Esophagus muscularis mucosa (tissue), 3 donors: ENCODE measurements at regions not wholly inside any gene's neighbourhood (a gene's known extent, or its start where the extent isn't known, plus 50 kb on each side); places are given as distances from the start of the nearest gene placed in this dataset.

Source experiments
- CTCF ChIP-seq, 3 experiments: fragments of 200-600 bp in 2 of 3; fragments of 450-650 bp in 1 of 3; sonication (generic) in 2 of 3; IDR thresholded peaks; one replicate each; pipeline ENCODE4 v1.5.1; 2017 to 2019; ENCODE audit warnings: antibody characterized with exemption in 3 of 3, mild to moderate bottlenecking in 2 of 3, moderate library complexity in 1 of 3
- POLR2A ChIP-seq: fragments of 450-650 bp; IDR thresholded peaks from one replicate; pipeline ENCODE4 v1.6.1; 2017; ENCODE audit warnings: antibody characterized with exemption, moderate library complexity, mild to moderate bottlenecking, low read depth
- POLR2AphosphoS5 ChIP-seq, 2 donors: sonication (generic); formaldehyde crosslinking; IDR thresholded peaks; one replicate each; pipeline ENCODE4 v1.6.1; 2017; ENCODE audit warnings: antibody characterized with exemption in 2 of 2

GRCh38 chr2:120673205-120673550, 62.5 kb upstream of the GLI2 start:
- TF ChIP-seq CTCF (IDR thresholded peaks at IDR 0.05) (no peak), POLR2A (no peak), POLR2AphosphoS5 (IDR thresholded peaks at IDR 0.05) (no peak)
